GM13977 (cell line): ENCODE measurements at regions not wholly inside any gene's neighbourhood (a gene's known extent, or its start where the extent isn't known, plus 50 kb on each side); places are given as distances from the start of the nearest gene placed in this dataset.

Experiments used
- DNase-seq: peaks from one replicate; pipeline ENCODE4 v3.0.0; 2012; ENCODE audit warnings: low spot score
- CTCF ChIP-seq: IDR thresholded peaks from 2 replicates; pipeline ENCODE4 v1.5.1; 2012; ENCODE audit warnings: mild to moderate bottlenecking, control low read depth; ENCODE audit not compliant: insufficient read depth; ENCODE audit errors: extremely low read depth, missing control alignments
- in situ Hi-C: fragments of 300-500 bp; cut with MboI; formaldehyde crosslinking; loops from one replicate; pipeline ENCODE4 v1.12.0; 2022; ENCODE audit warnings: low sequenced_read_pairs, low pct_unique_long_range_greater_than_20kb, mixed read lengths, inconsistent platforms; ENCODE audit not compliant: unreplicated experiment

GRCh38 chr6:71408787-71409723 lies 120.4 kb downstream of the OGFRL1 start:
- DNase-seq, result no peak
- no peak for TF ChIP-seq CTCF
- in situ Hi-C loops, result no loop called here

- DNase-seq, result no peak
- no peak for TF ChIP-seq CTCF
- in situ Hi-C loops, result no loop called here
Observed at GRCh38 chr6:71410164-71410566, 121.6 kb downstream of the OGFRL1 start.

DNA sequence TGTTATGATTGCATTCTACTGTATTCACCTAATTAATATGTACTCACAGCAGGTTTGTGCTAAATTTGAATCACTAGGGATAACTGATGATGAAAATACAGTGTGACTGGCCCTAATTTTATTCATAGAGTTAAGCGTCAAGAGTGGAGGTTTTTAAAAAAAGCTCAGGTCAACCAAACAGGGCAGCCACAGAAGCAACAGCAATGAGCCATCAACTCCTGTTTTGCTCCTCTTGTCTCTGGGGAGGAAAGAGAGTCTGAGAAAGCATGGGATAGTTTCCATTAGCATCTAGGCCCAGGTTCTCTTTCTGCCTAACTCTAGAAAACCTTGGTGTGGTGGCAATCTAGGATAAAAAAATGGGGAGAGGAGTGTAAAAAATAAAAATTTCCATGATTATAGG lies 122.1 kb downstream of the OGFRL1 start:
- no peak for TF ChIP-seq CTCF
- no peak for DNase-seq
- in situ Hi-C loops, result no loop called here

DNA sequence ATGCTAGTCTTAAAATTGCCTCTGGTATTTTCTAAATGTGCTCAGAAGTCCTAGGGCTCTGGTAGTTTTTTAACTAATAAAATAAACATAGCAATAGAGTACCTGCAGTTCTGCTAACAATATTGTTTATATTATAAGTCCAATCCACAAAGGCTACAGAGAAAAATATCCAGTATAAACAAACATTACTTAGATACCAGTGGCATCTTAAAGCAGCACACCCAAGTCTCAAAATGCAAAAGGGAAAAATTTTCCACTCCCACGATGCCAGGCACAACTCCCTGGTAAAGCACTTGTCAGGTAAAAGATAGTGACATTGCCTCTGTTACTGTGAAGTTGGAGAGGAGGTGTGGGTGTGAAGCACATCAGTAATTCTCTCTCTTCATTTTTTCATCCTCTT lies 123.3 kb downstream of the OGFRL1 start:
- no peak for TF ChIP-seq CTCF
- in situ Hi-C loops, result no loop called here

GRCh38 chr6:71412559-71413140 lies 124.0 kb downstream of the OGFRL1 start:
- TF ChIP-seq CTCF, result no peak
- in situ Hi-C loops, result no loop called here
- DNase-seq, result no peak

More for the DNA sequence above, 123.3 kb downstream of the OGFRL1 start:
- no peak for DNase-seq

DNA sequence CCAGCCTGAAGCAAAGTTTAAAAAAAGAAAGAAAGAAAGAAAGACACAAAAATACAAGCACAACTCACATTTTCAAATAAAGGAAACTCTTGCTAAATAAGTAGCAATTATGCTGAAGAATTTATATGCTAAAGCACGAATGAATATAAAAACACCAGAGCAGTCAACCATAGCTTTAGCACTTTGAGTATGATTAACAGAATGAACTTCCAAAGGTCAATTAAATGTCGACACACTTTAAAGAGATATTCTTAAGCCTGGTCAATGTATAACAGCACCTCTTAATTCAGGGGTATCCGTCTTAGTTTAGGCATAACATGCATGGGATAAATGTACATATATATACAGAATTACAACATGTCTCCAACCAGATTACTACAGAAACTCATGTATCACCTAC lies 125.9 kb downstream of the OGFRL1 start:
- no peak for DNase-seq
- no peak for TF ChIP-seq CTCF
- in situ Hi-C loops, result no loop called here
